ENCODE measurements at regions not wholly inside any gene's neighbourhood (a gene's known extent, or its start where the extent isn't known, plus 50 kb on each side); places are given as distances from the start of the nearest gene placed in this dataset.

GRCh38 chr4:30396772-30397475 lies 323.2 kb upstream of the PCDH7 start:
- TF ChIP-seq POLR2AphosphoS5 (IDR thresholded peaks at IDR 0.05; ENCODE audit: insufficient read depth in 1 of 2, low read depth in 1 of 2) (no peak), CTCF (IDR thresholded peaks at IDR 0.05) (no peak), POLR2A (IDR thresholded peaks at IDR 0.05) (no peak)
- Histone ChIP-seq H3K4me3 (no peak overlapping the region), H3K4me1 (no peaks in the 10 kb centered on the region), H3K9me3 (no peaks in the 10 kb centered on the region), H3K36me3 (no peaks in the 10 kb centered on the region), H3K27me3 (no peaks in the 10 kb centered on the region), H3K27ac (no peak overlapping the region)
- no peak for DNase-seq (ENCODE audit: extremely low spot score in 2 of 2)
- intact Hi-C loops (cut with DNase I): no loop called here

GRCh38 chr4:30399476-30399875 lies 320.7 kb upstream of the PCDH7 start:
- H3K4me1 ChIP-seq: no peaks in the 10 kb centered on the region
- H3K27me3 ChIP-seq: no peaks in the 10 kb centered on the region
- no peaks in the 10 kb centered on the region for H3K9me3 ChIP-seq
- no peak overlapping the region for H3K27ac ChIP-seq
- TF ChIP-seq CTCF (IDR thresholded peaks at IDR 0.05) (no peak), POLR2AphosphoS5 (IDR thresholded peaks at IDR 0.05; ENCODE audit: insufficient read depth in 1 of 2, low read depth in 1 of 2) (no peak)
- intact Hi-C loops (cut with DNase I): no loop called here
- no peak overlapping the region for H3K4me3 ChIP-seq
- H3K36me3 ChIP-seq: no peaks in the 10 kb centered on the region
- DNase-seq (ENCODE audit: extremely low spot score in 2 of 2): no peak

- no peak for DNase-seq (ENCODE audit: extremely low spot score in 2 of 2)
- Histone ChIP-seq H3K9me3 (no peaks in the 10 kb centered on the region), H3K27ac (no peak overlapping the region), H3K36me3 (no peaks in the 10 kb centered on the region), H3K4me1 (no peaks in the 10 kb centered on the region), H3K4me3 (no peak overlapping the region), H3K27me3 (no peaks in the 10 kb centered on the region)
- TF ChIP-seq CTCF (IDR thresholded peaks at IDR 0.05): no peak
- no peak for TF ChIP-seq POLR2A (IDR thresholded peaks at IDR 0.05)
- TF ChIP-seq POLR2AphosphoS5 (IDR thresholded peaks at IDR 0.05; ENCODE audit: insufficient read depth in 1 of 2, low read depth in 1 of 2): no peak
- intact Hi-C loops (cut with DNase I): no loop called here
These were observed 317.9 kb upstream of the PCDH7 start for GRCh38 chr4:30402276-30402675.

GRCh38 chr4:30413915-30414314 lies 306.3 kb upstream of the PCDH7 start:
- Histone ChIP-seq H3K4me1 (no peaks in the 10 kb centered on the region), H3K9me3 (peaks cover 5% of the 10 kb centered on the region), H3K36me3 (no peaks in the 10 kb centered on the region), H3K27ac (no peak overlapping the region), H3K4me3 (no peak overlapping the region), H3K27me3 (no peaks in the 10 kb centered on the region)
- intact Hi-C loops (cut with DNase I): no loop called here
- TF ChIP-seq POLR2AphosphoS5 (IDR thresholded peaks at IDR 0.05; ENCODE audit: insufficient read depth in 1 of 2, low read depth in 1 of 2): no peak
- no peak for TF ChIP-seq CTCF (IDR thresholded peaks at IDR 0.05)
- TF ChIP-seq POLR2A (IDR thresholded peaks at IDR 0.05): no peak
- no peak for DNase-seq (ENCODE audit: extremely low spot score in 2 of 2)

GRCh38 chr4:30416547-30416946 lies 303.6 kb upstream of the PCDH7 start:
- peaks cover 9% of the 10 kb centered on the region for H3K9me3 ChIP-seq
- no peak overlapping the region for H3K4me3 ChIP-seq
- H3K4me1 ChIP-seq: no peaks in the 10 kb centered on the region
- no peaks in the 10 kb centered on the region for H3K27me3 ChIP-seq
- intact Hi-C loops (cut with DNase I): loop anchor here (5.0 kb wide), 1 partner anchor 1941 kb away; no protein-coding TSS in a partner anchor
- DNase-seq (ENCODE audit: extremely low spot score in 2 of 2): no peak
- H3K36me3 ChIP-seq: no peaks in the 10 kb centered on the region
- TF ChIP-seq POLR2AphosphoS5 (IDR thresholded peaks at IDR 0.05; ENCODE audit: insufficient read depth in 1 of 2, low read depth in 1 of 2): no peak
- no peak for TF ChIP-seq POLR2A (IDR thresholded peaks at IDR 0.05)
- no peak for TF ChIP-seq CTCF (IDR thresholded peaks at IDR 0.05)
- H3K27ac ChIP-seq: no peak overlapping the region

Measured in vagina (tissue), 2 donors.